Peyer's patch (tissue), 4 donors: ENCODE measurements at regions not wholly inside any gene's neighbourhood (a gene's known extent, or its start where the extent isn't known, plus 50 kb on each side); places are given as distances from the start of the nearest gene placed in this dataset.

Experiments used
- DNase-seq, 3 donors: peaks; one replicate each; pipeline ENCODE4 v3.0.0-alpha.2; 2017 to 2019
- H3K27ac ChIP-seq, 4 donors: fragments of 200-600 bp; sonication (generic); one replicate each; pipeline ENCODE4 v1.5.1; 2016 to 2019
- H3K27me3 ChIP-seq, 2 donors: fragments of 200-600 bp; sonication (generic); one replicate each; pipeline ENCODE4 v1.5.1; 2019
- H3K36me3 ChIP-seq, 3 donors: fragments of 200-600 bp; sonication (generic); one replicate each; pipeline ENCODE4 v1.5.1; 2016 to 2019
- H3K4me1 ChIP-seq, 4 donors: fragments of 200-600 bp; sonication (generic); one replicate each; pipeline ENCODE4 v1.5.1; 2016 to 2019
- H3K4me3 ChIP-seq, 4 donors: fragments of 200-600 bp; sonication (generic); 1 replicate in 3 of 4; 2 replicates in 1 of 4; pipeline ENCODE4 v1.5.1; 2016 to 2019; ENCODE audit warnings: mild to moderate bottlenecking in 1 of 4
- H3K9me3 ChIP-seq, 4 donors: fragments of 200-600 bp; sonication (generic); one replicate each; pipeline ENCODE4 v1.5.1; 2016 to 2019; ENCODE audit warnings: mild to moderate bottlenecking in 1 of 4
- CTCF ChIP-seq, 6 experiments: fragments of 450-650 bp in 4 of 6; fragments of 200-600 bp in 2 of 6; sonication (generic) in 1 of 6; IDR thresholded peaks; one replicate each; pipeline ENCODE4 v1.5.1; 2017 to 2019; ENCODE audit warnings: antibody characterized with exemption in 6 of 6, mild to moderate bottlenecking in 3 of 6, moderate library complexity in 1 of 6
- POLR2A ChIP-seq, 2 donors: fragments of 450-650 bp; IDR thresholded peaks; one replicate each; pipeline ENCODE4 v1.5.1; 2017; ENCODE audit warnings: antibody characterized with exemption in 2 of 2, mild to moderate bottlenecking in 2 of 2, moderate library complexity in 2 of 2

DNA sequence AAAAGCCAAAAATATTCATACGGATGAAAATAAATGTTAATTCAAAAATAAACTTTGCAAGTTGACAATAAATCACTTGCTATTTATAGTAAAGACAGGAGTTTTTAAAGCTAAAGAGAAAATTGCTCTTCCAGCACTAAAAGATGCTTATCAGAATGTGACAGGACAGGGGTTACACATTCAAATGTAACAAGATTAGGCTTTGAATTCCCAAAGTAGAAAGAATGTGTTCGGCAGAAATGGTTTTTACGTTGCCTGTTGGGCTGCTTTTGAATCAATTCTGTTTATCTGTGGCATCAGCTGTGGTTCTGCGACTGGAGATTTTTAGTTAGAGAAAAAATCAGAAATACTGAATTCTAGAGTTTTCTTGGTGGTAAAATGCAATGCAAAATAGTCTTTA lies 669.4 kb downstream of the CPS1 start:
- TF ChIP-seq CTCF (IDR thresholded peaks at IDR 0.05) = no peak
- no peak for TF ChIP-seq POLR2A (IDR thresholded peaks at IDR 0.05)
- no peaks in the 10 kb centered on the region for H3K4me1 ChIP-seq
- no peak overlapping the region for H3K27ac ChIP-seq
- no peak overlapping the region for H3K4me3 ChIP-seq
- H3K9me3 ChIP-seq = no peaks in the 10 kb centered on the region
- H3K27me3 ChIP-seq = no peaks in the 10 kb centered on the region
- H3K36me3 ChIP-seq = no peaks in the 10 kb centered on the region
- no peak for DNase-seq

DNA sequence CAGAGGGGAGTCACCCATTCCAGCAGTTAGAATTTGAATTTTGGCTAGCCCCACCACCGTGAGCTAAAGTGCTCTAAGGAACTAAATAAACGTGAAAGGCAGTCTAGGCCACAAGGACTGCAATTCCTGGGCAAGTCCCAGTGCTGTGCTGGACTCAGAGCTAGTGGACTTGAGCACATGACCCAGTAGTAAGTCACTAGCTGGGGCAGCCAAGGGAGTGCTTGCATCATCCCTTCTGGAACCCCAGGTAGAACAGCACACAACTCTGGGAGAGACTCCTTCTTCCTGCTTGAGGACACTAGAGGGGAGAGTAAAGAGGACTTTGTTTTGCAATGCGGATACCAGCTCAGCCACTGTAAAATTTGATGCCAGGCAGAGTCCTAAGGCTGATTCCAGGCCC lies 672.2 kb downstream of the CPS1 start:
- Histone ChIP-seq H3K36me3 (no peaks in the 10 kb centered on the region), H3K9me3 (no peaks in the 10 kb centered on the region)
- TF ChIP-seq CTCF (IDR thresholded peaks at IDR 0.05) = no peak
- TF ChIP-seq POLR2A (IDR thresholded peaks at IDR 0.05) = no peak

GRCh38 chr2:211237586-211238275 lies 681.3 kb downstream of the CPS1 start:
- H3K4me3 ChIP-seq = no peak overlapping the region
- TF ChIP-seq CTCF (IDR thresholded peaks at IDR 0.05) = no peak
- TF ChIP-seq POLR2A (IDR thresholded peaks at IDR 0.05) = no peak
- no peaks in the 10 kb centered on the region for H3K27me3 ChIP-seq
- H3K4me1 ChIP-seq = no peaks in the 10 kb centered on the region
- DNase-seq = no peak
- H3K36me3 ChIP-seq = no peaks in the 10 kb centered on the region
- H3K27ac ChIP-seq = no peak overlapping the region
- no peaks in the 10 kb centered on the region for H3K9me3 ChIP-seq

More for the DNA sequence above, 672.2 kb downstream of the CPS1 start:
- H3K4me3 ChIP-seq = no peak overlapping the region
- H3K27me3 ChIP-seq = no peaks in the 10 kb centered on the region
- no peaks in the 10 kb centered on the region for H3K4me1 ChIP-seq
- DNase-seq = no peak
- no peak overlapping the region for H3K27ac ChIP-seq

- no peaks in the 10 kb centered on the region for H3K27me3 ChIP-seq
- H3K4me1 ChIP-seq = no peaks in the 10 kb centered on the region
- no peaks in the 10 kb centered on the region for H3K9me3 ChIP-seq
- no peaks in the 10 kb centered on the region for H3K36me3 ChIP-seq
- no peak overlapping the region for H3K27ac ChIP-seq
- no peak for DNase-seq
- no peak overlapping the region for H3K4me3 ChIP-seq
- TF ChIP-seq POLR2A (IDR thresholded peaks at IDR 0.05) = no peak
These were observed 685.5 kb downstream of the CPS1 start for GRCh38 chr2:211241891-211242290.

DNA sequence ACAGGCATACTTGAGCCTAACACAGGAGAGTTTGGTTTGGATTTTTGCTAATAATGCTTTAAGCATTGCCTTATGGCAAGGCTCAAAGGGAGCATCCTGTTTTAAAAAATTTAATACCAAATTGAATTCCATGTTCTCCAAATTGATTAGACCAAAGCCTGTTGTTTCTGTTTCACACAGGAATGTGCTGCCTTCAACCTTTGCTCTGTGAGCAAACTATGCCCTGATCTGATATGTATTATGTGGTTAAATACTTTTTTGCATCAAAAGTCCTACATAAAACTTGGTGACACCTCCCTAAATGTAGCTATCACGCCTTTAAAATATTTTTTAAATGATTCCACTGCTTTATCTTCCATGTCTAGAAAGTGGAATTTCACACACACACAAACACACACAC lies 691.4 kb downstream of the CPS1 start:
- no peaks in the 10 kb centered on the region for H3K36me3 ChIP-seq
- H3K4me3 ChIP-seq = no peak overlapping the region
- no peaks in the 10 kb centered on the region for H3K27me3 ChIP-seq
- DNase-seq = no peak
- H3K9me3 ChIP-seq = no peaks in the 10 kb centered on the region
- H3K4me1 ChIP-seq = no peaks in the 10 kb centered on the region
- TF ChIP-seq CTCF (IDR thresholded peaks at IDR 0.05) (no peak), POLR2A (IDR thresholded peaks at IDR 0.05) (no peak)
- no peak overlapping the region for H3K27ac ChIP-seq

GRCh38 chr2:211248841-211249240 lies 692.4 kb downstream of the CPS1 start:
- Histone ChIP-seq H3K27ac (no peak overlapping the region), H3K27me3 (no peaks in the 10 kb centered on the region), H3K36me3 (no peaks in the 10 kb centered on the region), H3K4me1 (no peaks in the 10 kb centered on the region), H3K9me3 (no peaks in the 10 kb centered on the region), H3K4me3 (no peak overlapping the region)
- no peak for DNase-seq
- TF ChIP-seq CTCF (IDR thresholded peaks at IDR 0.05) (no peak), POLR2A (IDR thresholded peaks at IDR 0.05) (no peak)
